HG03565 (cell line): ENCODE measurements at regions not wholly inside any gene's neighbourhood (a gene's known extent, or its start where the extent isn't known, plus 50 kb on each side); places are given as distances from the start of the nearest gene placed in this dataset.

Experiments
- ATAC-seq: cut with Tn5 transposase; IDR thresholded peaks from one replicate; pipeline ENCODE4 v1.9.1; 2021; ENCODE audit warnings: mild to moderate bottlenecking, moderate library complexity; ENCODE audit not compliant: unreplicated experiment

DNA sequence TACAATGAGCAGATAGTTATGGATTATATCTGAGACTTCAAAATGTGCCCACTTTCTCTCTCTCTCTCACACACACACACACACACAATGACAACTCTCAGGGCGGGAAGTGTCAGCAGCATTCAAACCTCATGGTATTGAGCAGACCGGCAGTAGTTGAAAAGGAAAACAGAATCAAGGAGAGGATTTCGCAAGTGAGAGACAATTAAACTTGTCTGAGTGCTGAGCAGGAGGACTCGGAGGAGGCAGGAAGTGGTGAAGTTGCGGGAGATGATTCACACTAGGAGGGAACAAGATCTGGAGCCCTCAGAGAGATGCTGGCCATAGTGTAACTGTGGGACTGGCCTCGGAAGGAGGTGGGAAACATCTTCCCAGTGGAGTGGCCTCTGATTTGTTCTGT lies 353.1 kb downstream of the EFNB2 start:
- ATAC-seq: no peak

DNA sequence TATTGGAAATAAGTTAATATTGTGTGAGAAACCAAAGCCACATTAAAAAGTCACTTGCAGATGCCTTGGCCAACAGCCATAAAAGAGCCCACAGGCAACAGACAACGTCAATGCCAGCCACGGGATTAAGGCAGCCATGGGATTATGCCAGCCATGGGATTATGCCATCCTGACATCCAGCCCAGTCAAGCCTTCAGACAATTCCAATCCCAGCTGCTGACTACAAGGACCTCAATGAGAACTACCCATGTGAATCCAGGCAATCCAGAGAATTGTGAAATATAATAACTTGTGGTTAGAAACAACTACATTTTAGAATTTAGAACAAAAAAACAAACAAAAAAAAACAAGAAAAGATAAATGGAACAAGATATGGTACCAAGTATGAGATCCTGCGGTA lies 356.6 kb downstream of the EFNB2 start:
- no peak for ATAC-seq

DNA sequence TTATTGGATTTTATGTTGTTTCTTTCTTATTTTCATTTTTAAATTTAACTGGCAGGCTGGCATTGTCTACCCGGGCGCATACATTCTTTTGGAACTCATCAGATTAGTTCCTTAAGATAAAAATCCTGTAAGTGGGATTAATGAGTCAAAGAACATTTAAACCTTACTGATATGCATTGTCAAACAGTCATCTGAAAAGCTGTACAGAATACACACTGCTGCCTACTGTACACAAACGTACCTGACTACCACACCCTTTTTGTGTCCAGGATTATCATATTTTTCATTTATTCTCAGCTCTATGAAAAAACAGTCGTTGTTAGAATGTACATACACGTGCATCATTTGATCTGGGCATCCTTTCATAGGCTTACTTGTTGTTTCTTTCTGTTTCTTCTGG lies 358.3 kb downstream of the EFNB2 start:
- no peak for ATAC-seq

DNA sequence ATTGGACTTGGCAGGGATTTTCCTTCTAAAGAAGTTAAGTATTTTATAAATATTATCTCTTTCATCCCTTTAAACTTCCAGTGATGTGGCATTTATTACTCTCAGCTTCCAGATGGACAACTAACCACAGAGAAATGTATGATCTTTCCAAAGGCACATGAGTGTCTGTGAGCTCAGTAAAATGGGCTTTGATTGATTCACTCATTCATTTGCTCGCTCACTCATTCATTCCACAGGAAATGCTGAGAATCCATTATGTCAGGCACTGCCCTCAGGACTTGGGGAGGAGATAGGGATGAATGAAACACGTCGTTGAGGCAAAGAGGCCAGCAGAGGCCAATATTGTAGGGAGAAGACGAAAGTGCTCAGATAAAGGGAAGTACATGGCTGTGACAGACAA lies 359.3 kb downstream of the EFNB2 start:
- no peak for ATAC-seq

DNA sequence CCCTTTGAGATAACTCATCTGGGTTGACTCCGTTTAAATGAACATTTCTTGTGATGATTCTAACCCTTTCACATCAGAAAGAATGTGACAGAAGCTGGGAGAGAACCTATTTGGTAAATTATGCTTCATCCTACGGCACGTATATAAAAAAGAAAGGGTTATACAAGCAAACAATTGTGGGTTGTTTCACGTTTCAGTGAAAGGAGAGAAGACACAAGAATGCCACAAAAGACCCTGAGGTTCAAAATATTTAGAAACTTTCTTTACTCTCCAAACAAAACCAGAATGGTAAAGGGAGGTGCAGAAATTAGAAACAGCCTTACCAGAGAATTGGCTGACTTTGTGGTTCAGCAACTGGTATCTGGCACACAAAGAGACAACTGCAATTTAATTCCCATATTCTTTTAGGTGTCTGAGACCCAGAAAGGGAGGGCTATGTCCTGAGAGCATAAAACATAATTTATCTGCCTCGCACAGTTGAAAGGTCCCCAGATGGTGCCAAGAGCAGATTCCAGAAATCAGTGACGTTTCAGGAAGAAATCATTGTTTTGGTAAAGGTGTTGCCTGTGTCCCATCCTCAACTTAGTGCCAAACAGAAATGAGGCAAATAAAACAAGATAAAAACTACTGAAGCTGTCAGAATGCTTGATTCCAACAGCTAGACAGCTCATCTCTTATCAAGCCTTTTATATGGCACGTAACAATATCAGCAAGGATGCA lies 361.4 kb downstream of the EFNB2 start:
- ATAC-seq: no peak

DNA sequence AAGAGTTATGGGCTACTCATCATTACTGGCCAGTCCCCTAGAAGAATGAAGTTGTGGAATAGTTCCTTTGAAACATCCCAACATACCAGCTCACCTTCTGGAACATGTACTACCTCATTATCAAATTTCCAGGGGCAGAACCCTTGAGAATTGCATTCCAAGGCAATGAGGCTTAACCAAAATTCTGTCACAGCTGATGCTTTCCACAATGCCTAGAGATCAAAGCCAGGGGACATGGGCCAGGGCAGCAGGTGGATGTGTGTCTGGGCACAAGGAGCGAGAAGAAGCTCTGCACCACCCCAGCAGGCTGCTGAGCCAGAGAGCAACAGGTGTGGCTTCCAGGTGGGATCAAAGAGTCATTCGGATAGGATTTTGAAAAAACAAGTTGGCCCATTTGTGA lies 362.1 kb downstream of the EFNB2 start:
- no peak for ATAC-seq

DNA sequence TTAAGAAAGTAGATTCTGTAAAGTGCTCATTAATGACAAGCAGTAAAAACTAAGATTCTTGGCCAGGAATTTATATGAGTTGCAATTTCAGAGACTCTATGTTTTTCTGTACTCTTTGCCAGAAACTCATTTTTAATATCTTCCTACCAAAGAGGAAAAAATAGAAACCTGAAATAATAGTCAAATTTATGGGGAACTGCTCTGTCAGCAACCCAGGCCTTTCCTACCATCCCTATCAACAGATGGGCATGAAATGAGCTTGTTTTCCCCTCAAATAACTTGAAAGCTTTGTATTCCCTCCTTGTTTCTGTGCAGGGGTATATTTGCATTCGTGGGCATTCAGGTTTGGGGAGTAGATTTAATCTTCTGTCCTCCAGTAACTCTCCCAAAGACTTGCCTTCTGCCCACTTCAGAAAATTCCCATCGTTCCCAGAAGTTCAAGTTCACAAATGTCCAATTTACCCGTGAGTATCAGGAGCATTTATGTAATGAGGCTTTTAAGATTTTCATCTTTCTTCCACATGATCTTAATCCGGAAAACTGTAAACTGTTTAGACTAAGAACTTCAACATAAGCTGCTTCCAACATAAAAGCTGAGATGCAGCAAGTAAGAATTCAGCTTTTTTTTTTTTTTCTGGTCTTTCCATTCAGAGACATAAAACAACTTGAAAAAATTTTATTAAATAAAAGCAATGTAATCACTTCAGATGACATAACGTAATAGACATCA lies 363.1 kb downstream of the EFNB2 start:
- ATAC-seq: no peak

DNA sequence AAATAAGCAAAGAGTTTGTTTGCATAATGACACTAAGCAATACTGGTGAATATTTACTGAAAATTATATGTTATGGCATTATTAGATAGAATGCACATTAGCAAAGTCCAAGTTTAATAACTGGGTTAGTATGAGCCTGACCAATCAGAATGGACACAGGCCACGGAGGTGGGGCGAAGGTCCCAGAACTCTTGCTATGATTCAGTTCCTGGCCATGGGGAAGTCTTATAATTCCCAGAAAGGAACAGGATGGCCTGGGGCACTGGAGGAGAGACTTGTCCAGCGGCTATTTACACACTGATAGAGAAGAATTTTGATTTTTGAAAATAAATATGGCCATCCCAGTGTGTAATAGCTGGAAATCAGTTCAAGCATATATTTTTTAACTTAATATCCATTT lies 372.0 kb downstream of the EFNB2 start:
- no peak for ATAC-seq

DNA sequence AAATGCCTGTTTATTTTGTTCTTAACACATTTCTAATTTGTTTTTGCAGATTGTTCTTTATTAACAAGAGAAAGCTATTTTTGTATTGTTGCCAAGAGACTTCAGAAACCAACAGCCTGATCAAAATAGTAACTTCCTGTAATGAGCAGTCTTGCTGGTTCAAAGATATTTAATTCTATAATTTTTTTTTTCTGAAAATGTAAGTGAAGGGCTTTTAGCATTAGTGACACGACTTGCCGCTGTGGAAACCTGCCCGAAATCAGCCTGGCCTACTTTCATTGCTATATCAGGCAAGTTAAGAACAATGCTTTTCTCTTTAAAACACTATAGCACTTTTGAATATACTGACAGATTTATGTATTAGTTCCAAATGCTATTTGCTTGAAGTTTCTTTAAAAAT lies 374.3 kb downstream of the EFNB2 start:
- ATAC-seq: no peak

DNA sequence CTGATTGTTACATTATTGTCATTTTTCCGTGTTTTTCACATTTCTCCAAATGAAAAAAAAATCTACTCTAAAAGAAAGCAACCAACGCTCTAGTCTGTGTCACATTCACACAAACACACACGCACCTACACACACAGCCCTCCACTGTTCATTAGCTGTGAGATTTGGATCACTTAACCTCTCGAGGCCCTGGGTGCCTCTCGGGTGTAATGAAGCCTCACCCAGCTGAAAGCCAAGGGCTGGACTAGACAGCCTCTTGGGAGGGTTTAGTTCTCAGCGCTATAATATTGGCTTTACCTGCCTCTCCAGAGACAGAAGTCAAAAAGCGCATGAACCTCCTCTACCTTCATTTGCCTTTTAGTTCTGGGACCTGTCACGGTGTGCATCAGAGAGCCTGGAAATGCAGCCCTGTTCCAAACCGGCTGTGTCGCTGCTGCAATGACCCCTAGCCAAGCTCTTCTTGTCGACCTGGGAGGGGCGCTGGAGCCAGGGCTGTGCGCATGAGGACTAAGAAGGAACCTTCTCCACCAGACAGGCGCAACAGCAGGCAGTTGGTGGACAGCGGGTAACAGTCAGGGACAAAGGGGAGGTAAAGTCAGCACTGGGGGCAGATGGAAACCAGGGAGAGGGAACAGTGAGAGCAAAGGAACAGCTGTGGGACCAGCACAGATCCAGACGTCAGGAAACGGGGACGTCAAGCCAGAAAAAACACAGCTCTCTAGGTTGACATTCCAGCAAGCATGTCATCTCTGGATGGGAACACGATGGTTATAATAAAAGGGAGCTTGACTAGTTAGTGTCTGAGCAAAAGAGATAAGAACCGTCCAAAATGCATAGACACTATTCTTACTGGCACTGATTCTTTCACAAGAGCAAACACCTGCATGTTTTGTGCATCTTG lies 375.9 kb downstream of the EFNB2 start:
- ATAC-seq: no peak

DNA sequence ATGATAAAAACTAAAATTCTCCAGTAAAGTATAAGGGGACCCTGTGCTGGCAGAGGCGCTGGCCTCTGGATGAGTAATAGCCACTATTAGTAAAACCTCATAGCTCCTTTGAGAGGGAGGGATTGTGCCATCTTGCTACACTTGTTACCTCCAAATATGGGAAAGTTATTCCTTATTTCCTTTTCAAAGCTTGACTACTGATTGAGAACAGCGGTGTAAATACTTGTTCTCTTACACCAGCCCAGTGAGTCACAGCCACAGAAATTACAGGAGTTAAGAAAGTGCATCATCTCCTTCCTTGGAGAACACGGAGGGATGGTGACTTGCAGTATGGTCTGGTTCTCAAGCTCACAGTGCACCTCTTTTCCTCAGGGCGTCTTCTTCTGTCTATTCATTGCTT lies 379.0 kb downstream of the EFNB2 start:
- no peak for ATAC-seq

DNA sequence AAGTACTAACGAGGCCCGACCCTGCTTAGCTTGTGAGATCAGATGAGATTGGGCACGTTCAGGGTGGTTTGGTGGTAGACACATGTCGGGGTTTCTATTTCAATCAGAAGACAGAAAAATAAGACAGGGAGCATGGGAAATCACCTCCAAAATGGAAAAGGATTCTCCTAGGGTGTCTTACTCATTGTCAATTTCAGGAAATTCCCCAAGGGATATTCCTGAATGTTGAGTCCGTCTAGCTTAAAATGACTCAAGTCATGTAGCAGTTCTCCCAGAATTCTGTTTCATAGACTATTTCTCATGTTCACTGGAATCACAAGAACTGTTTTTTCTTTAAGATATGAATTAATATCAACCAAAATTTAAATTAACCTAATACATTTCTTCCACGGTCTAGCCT lies 380.1 kb downstream of the EFNB2 start:
- ATAC-seq: no peak

DNA sequence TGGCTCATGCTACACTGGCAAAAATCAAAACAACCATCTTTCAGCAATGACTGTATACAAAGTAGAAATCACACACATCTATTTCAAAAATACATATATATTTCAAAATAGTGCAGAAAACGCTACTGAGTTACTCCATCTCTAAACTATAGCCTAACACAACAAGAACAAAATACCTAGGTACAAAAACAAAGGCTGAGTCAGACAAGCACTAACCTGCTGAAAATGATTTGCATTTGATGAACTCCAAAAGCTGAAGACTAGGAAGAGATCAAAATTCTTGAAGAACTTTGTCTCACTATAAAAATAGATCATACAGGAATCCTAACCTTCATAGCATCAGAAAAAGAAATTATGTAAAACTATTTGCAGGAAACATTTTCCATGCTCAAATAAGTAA lies 381.6 kb downstream of the EFNB2 start:
- no peak for ATAC-seq

DNA sequence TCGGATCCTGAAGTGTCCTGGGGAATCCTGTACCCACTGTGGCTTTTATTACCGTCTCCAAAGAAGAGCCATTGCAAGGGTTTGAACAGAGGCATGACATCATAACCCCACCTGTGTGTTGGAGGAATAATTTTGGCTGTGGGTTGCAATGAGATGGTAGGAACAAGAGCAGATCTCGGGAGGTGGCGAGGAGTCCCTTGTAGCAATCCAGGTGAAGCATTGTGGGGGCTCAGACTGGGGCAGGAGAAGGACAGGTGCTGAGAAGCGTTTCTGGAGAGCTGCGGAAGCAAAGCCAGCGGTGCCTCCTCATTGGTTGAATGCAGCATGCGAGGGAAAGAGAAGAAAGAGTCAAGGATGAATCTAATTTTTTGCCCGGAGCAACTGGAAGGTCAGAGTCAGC lies 382.4 kb downstream of the EFNB2 start:
- no peak for ATAC-seq

DNA sequence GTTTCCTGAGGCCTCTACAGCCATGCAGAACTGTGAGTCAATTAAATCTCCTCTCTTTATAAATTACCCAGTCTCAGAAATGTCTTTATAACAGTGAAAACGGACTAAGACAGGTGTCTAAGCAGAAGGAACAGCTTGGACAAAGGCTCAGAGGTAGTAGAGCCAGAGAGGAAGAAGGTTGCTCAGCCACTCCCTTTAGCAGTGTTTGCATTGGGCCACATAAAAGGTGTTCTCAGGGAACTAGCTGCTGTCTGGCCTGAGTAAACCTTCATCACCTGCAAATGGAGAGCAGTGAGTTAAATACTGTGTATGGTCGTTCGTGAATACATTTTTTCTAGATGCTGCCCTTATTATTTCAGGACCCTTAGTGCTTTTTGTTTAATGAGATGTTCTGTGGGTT lies 383.4 kb downstream of the EFNB2 start:
- ATAC-seq: no peak

DNA sequence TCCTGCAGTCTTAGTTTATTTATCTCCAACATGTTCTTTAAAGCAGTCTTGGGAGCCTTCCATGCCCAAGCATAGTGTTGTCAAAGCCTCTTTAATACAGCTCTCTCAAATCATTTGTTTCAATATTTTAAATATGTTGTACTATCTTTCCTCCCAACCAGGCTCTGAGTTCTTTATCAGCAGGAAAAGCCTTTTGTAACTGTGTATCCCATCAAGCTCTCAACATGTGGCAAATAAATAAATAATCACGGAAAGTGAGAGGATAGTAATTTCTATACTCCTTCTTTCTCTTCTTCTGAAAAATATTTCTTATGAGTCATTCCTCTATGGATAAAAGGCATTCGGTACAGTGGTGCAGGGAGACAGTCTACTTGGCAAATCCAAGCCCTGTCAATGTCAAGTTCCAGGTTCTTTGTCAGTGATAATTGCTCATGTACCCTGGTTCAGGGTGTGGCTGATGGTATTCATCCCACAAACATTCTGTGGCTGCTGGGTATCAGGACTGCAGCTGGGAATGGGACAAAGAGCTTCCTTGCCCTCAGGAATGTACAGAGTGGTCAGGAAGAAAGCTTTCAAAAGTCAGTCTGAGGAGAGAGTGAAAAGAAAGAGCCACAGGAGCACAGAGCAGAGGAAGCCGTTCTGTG lies 384.3 kb downstream of the EFNB2 start:
- no peak for ATAC-seq

DNA sequence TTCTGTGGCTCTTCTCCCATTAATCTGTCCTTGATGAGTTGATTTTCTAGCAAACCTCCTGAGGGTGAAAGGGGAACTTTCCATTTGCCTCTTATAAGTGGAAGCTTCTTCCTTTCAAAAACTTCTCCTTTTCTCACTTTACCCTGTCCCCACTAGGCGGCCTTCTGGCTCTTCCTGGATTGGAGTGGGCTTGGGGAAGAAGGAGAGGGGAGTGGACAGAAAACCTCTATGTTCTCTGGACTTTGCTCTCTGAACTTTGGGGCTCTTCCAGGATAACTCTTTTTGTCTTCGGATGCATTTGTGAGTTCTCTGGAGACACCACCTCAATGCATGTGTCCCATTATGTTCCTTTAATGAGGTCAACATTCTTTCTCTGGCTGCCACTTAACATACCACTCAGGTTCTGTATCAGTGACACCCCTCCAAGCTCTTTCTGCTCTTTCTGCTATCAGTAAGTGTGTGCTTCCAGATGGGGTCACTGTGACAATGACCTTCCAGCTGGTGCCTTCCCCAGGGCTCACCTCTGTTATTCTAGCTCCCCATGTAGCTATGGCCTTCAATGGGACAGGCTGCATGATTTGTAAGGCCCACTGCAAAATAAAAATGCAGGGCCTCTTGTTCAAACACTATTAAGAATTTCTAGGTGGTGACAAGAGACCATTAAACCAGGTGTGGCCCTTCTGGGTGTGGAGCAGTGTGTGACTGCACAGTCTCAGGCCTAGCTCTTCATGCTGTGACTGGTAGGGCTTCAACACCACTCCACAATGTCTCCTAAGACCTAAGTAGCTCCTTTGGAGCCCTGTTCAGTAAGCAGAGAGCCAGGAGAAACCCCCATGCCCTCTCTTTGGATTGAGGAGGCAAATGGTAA lies 389.2 kb downstream of the EFNB2 start:
- no peak for ATAC-seq

DNA sequence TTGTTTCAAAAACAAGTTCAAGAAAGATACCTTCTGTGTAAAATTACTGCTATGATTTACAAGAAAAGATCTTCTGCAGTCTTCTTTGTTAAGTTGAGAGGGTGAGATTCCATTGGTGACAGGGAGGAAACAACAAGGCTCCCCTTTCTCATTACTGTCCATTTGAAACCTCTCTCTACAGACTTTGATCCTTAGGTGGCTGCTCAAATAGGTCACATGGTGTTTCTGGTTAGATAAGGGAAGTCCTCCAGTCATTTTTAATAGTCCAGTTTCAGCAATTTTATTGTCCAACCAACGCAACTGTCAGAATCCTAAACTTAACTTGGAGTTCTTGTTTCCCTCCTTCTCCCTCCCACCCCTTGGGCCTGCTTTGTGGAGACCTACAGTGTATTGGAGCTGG lies 390.4 kb downstream of the EFNB2 start:
- no peak for ATAC-seq

DNA sequence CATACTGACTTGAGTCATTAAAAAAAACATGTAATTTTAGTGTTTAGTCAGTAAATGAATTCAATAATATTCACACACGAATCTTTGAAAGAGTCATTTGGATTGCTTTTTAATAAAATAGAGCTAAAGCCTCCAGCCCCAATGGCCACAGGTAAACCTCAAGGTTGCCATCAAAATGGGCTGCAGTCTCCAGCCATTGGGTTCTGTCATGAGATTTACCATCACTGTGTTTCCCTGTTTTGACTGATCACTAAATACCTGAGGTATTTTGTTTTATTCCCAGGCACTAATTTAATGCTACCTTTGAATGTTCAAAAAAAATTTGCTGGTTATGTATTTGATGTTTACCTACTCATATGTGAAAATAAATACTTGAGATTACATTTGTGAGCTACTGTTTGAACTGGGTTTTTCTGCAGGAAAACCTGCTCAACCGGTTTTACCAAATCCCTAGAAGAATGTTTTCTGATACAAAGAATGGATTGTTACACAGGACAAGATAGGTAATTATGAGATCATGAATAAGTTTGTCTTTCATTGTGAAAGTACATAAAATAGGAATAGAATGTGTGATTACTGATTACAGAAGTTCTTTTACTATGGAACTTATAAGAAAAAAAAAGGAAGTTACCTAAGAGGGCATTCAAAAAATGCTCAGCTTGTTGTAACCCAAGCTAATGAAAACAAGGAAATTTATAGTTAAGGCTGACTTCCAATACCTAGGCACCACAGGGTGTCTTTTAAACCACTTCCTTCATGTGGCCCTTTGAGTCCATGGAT lies 391.3 kb downstream of the EFNB2 start:
- no peak for ATAC-seq

DNA sequence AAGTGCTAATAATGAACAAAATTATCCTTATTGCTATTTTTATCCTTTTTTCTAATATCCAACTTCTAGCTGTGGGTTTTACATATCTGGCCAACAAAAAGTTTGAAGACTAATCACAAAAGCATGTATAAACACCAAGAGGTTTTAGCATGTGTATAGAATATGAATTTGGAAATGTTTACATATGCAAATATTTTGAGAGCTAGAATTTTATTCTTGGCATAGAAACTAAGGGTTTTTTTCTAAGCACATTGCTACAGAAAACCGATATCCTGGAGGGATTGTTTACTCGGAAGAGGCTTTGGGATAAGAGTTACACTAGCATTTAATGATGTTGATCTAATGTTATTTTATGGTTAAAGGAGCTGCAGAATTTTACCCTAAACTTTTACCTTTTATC lies 392.1 kb downstream of the EFNB2 start:
- ATAC-seq: no peak
